SJCRH30 (cell line): ENCODE measurements at regions not wholly inside any gene's neighbourhood (a gene's known extent, or its start where the extent isn't known, plus 50 kb on each side); places are given as distances from the start of the nearest gene placed in this dataset.

ENCODE experiments used
- DNase-seq, 2 experiments: peaks; one replicate each; pipeline ENCODE4 v3.0.0-alpha.2; 2015 to 2020
- H3K27ac ChIP-seq: fragments of 250-450 bp; sonication (Bioruptor Pico); 2 replicates; pipeline ENCODE4 v1.5.1; 2020; ENCODE audit warnings: mild to moderate bottlenecking, moderate library complexity
- H3K27me3 ChIP-seq: fragments of 250-450 bp; sonication (Bioruptor Pico); 2 replicates; pipeline ENCODE4 v1.5.1; 2020; ENCODE audit warnings: mild to moderate bottlenecking, moderate library complexity
- H3K36me3 ChIP-seq: fragments of 250-450 bp; sonication (Bioruptor Pico); 2 replicates; pipeline ENCODE4 v1.5.1; 2020; ENCODE audit warnings: mild to moderate bottlenecking, moderate library complexity
- H3K4me1 ChIP-seq: fragments of 250-450 bp; sonication (Bioruptor Pico); 2 replicates; pipeline ENCODE4 v1.5.1; 2020; ENCODE audit warnings: mild to moderate bottlenecking, moderate library complexity
- H3K4me3 ChIP-seq: fragments of 250-450 bp; sonication (Bioruptor Pico); 2 replicates; pipeline ENCODE4 v1.5.1; 2020; ENCODE audit warnings: mild to moderate bottlenecking, moderate library complexity
- H3K9me3 ChIP-seq: fragments of 250-450 bp; sonication (Bioruptor Pico); replicated peaks from 2 replicates; pipeline ENCODE4 v1.5.1; 2020; ENCODE audit warnings: mild to moderate bottlenecking, moderate library complexity

DNA sequence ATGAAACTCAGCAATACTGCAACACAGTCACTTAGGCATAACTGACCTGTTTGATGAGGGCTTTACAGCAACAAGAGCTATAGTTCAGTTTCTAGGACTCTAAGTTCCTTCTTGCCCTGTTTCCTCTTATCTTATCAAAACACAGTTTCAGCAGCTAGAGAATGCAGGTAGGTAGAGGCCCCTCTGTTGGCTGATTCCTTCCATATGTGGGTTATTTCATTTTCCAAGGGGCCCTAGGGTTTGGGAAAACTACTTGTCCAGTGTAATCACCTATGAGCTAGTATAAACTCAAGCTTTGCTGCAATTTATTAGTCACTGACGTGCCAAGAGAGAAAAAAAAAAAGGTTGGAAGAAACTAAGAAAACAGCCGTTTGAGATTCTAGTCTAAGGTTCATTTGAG, 607.7 kb upstream of the USP24 start:
- Histone ChIP-seq H3K4me3 (no peak overlapping the region), H3K4me1 (no peaks in the 10 kb centered on the region), H3K27ac (no peak overlapping the region), H3K9me3 (no peaks in the 10 kb centered on the region; the same call in 1 of the 2 replicates), H3K36me3 (no peaks in the 10 kb centered on the region), H3K27me3 (no peaks in the 10 kb centered on the region; the same call in 1 of the 2 replicates)
- DNase-seq = no peak

DNA sequence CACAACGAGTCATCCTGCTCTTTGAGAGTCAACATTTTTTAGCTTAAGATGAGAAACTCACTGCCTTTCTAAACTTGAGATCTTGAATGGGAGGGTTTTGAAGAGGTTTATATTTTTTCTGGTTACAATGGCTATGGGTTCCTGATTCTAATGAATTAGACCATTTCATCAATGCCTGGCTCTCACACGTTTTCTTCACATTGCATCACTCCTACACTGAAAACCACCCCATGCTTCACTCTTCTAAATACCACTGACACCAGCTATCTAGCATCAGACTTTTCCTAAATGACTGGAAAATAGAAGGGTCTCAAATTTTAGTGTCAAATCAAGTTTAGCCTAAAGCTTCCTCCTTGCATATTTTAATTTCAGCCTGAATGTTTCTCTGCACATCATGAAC, 606.1 kb upstream of the USP24 start:
- Histone ChIP-seq H3K9me3 (no peaks in the 10 kb centered on the region; the same call in 1 of the 2 replicates), H3K36me3 (no peaks in the 10 kb centered on the region), H3K27me3 (no peaks in the 10 kb centered on the region; the same call in 1 of the 2 replicates), H3K4me1 (no peaks in the 10 kb centered on the region), H3K27ac (no peak overlapping the region), H3K4me3 (no peak overlapping the region)
- no peak for DNase-seq

DNA sequence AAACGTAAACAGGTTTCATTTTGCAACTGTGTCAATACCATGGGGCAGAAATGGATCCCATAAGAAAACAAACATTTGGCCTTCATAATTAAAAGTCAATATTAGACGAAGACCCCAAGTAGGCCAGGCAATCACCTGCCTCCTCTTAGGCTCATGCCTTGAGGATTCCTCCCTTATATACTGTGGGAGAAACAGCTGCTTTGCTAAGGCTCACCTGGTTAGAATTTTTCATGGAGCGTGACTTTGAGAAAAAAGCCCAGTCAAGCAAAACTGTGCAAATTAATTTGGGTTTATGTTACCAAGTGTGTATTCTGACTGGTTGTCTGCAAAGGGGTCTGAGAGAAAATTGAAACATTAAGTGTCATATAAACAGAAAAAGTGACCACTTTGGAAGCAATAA, 605.3 kb upstream of the USP24 start:
- no peaks in the 10 kb centered on the region for H3K36me3 ChIP-seq
- no peaks in the 10 kb centered on the region for H3K4me1 ChIP-seq
- DNase-seq = no peak
- no peaks in the 10 kb centered on the region; the same call in 1 of the 2 replicates for H3K9me3 ChIP-seq
- H3K4me3 ChIP-seq = no peak overlapping the region
- no peaks in the 10 kb centered on the region; the same call in 1 of the 2 replicates for H3K27me3 ChIP-seq
- no peak overlapping the region for H3K27ac ChIP-seq

DNA sequence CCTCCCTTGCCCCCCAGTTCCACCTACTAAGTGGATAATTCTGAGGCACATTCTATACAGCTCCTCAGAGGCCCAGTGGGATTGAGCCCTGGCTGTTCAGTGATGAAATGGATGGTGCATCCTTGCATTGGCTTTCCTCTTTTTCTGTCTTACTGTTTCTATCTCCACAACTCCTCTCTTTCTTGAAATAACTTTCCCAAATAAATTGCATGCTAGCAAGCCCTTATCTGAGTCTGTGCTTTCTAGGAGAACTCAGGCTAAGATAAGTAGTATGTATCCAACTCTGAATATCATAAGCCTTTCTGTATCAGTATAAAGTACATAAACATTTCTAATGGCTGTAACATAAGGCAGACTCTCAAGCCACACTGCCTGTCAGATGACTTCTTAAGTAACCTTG, 603.8 kb upstream of the USP24 start:
- DNase-seq = no peak
- Histone ChIP-seq H3K27ac (no peak overlapping the region), H3K4me3 (no peak overlapping the region), H3K27me3 (no peaks in the 10 kb centered on the region; the same call in 1 of the 2 replicates), H3K9me3 (no peaks in the 10 kb centered on the region), H3K36me3 (no peaks in the 10 kb centered on the region), H3K4me1 (no peaks in the 10 kb centered on the region)

DNA sequence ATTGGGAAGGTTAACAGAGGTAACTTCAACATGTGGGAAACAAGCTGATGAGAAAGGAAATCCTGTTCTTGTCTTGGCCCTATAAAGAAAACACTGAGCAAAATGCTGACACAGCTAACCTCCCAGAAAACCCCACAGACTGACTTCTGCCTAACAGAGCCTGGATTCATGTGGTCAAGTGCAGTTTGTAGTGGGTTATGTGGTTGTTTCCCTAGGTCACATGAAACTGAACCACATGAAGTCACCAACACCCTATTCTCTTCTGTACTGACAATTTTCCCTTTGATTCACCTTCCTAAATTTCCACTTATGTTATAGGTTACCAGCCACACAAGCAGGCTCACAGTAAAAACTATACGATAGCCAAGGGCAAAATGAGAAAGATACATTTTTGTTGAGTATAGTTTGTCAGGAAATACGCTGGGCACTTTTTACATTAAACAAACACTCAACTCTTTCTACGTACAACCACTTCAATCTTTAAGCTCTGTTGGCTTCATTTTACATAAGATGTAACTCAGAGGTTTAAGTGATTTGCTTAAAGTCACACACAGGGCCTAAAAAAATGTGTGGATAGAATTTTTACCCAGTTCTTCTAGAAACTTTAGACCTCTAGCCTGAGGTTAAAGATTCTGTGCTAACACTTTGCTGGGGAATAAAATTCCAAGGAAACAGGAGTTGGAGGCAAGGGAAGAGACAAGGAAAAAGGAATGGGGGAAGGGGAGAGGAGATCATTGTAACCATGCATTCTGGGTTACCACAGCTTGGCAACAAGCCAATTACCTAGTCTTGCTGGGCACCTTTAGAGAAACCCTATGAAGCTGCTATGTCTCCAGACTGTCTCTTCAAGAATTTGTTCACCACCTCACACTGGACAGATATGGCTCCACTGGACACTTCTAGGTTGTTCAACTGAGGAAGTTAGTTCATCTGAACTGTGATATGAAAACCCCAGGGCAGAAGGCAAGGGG, 601.6 kb upstream of the USP24 start:
- Histone ChIP-seq H3K27me3 (no peaks in the 10 kb centered on the region), H3K4me3 (no peak overlapping the region)
- no peak for DNase-seq

DNA sequence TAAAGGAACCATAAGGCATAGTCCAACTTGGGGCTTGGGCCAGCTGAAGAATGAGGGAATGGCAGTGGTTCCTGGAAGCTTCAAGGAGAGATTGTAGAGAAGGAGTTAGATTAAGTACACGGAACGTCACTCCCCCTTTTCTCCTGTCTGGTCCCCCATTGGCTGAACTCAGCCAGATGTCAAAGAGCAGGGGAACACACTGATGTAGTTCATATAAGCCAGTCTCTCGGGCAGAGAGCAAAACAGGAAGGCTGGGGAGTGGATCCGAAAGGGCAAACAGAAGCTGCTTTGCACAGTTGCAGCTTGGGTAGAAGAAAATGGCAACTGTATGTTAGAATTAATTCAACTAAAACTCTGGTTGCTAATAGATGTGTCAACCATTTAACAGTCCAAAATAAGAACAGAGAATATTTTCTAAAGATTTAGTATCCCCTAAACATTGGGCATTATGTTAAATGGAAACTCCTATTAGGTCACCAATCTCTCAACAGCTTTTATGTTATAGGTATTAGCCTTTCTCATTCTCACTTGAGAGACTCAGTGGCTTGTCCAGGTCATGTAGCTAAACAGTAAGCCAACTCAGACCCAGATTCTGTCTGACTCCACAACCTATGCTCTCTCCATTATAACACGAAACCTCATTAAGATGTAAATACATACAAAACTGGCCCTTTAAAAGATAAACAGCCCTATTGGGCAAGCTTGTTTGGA, 600.7 kb upstream of the USP24 start:
- Histone ChIP-seq H3K27me3 (no peaks in the 10 kb centered on the region), H3K9me3 (no peaks in the 10 kb centered on the region), H3K36me3 (no peaks in the 10 kb centered on the region), H3K27ac (no peak overlapping the region), H3K4me1 (no peaks in the 10 kb centered on the region), H3K4me3 (no peak overlapping the region)
- no peak for DNase-seq

More for the DNA sequence above, 601.6 kb upstream of the USP24 start:
- H3K9me3 ChIP-seq = no peaks in the 10 kb centered on the region
- H3K36me3 ChIP-seq = no peaks in the 10 kb centered on the region
- H3K4me1 ChIP-seq = no peaks in the 10 kb centered on the region
- no peak overlapping the region for H3K27ac ChIP-seq

DNA sequence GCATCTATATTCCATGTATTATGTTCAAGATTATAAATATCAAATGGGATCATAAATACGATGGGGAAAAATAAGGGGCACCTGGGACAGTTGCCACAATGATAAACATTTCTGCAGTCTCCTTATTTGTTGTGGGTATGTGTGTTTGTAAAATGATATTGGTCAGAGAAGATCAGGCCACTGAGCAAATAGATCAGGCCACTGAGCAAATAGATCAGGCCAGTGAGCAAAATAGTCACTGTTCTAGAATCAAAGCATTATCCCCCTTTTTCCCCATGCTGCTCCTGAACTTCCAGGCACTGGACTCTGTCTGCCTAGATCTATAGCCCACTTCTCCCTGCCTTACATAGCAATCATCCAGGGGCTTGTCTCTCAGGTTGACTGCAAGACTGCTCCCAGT, 599.8 kb upstream of the USP24 start:
- Histone ChIP-seq H3K9me3 (no peaks in the 10 kb centered on the region), H3K4me1 (no peaks in the 10 kb centered on the region)
- no peak for DNase-seq

DNA sequence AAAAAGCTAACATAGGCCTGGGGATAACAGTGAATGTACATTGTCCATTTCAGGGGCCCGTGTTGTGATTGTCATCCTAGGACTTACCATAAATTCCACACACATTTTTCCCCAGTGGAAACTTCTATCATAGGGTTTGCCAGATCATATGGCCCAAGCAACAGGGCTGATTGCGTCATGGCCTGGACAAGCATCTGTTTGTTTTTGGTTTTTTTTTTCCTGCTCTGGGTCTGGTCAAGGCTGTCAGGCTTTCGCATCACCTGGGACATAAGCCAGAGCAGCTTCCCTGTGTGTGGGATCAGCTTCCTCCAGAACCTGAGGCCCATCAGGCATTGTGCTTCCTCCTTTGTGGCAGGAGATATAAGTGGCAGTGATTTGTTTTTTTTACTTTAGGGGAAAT, 598.5 kb upstream of the USP24 start:
- DNase-seq = no peak
- Histone ChIP-seq H3K9me3 (no peaks in the 10 kb centered on the region), H3K4me1 (no peaks in the 10 kb centered on the region), H3K27ac (no peak overlapping the region), H3K27me3 (no peaks in the 10 kb centered on the region), H3K36me3 (no peaks in the 10 kb centered on the region), H3K4me3 (no peak overlapping the region)

More for the DNA sequence above, 599.8 kb upstream of the USP24 start:
- Histone ChIP-seq H3K36me3 (no peaks in the 10 kb centered on the region), H3K4me3 (no peak overlapping the region), H3K27me3 (no peaks in the 10 kb centered on the region), H3K27ac (no peak overlapping the region)

DNA sequence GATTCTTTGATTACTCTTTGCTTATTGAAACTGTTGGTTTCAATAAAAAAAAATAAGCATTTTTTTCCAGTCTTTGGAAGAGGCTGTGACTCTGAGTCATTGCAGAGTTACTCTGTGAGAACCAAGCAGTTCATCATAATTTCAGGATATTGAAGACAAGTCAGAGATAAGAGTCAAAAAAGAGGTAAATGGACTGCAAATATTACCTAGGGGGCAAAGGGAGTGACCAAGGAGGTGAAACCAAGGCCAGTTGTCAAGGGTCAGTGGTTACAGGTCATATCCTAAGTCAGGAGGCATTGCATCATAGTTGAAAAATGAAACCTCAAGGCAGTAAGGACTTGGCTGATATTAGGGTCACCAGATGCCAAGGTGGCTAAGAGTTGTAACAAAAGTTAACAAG, 597.1 kb upstream of the USP24 start:
- Histone ChIP-seq H3K27me3 (no peaks in the 10 kb centered on the region), H3K4me1 (no peaks in the 10 kb centered on the region), H3K9me3 (no peaks in the 10 kb centered on the region), H3K27ac (no peak overlapping the region), H3K36me3 (no peaks in the 10 kb centered on the region), H3K4me3 (no peak overlapping the region)
- DNase-seq = no peak

DNA sequence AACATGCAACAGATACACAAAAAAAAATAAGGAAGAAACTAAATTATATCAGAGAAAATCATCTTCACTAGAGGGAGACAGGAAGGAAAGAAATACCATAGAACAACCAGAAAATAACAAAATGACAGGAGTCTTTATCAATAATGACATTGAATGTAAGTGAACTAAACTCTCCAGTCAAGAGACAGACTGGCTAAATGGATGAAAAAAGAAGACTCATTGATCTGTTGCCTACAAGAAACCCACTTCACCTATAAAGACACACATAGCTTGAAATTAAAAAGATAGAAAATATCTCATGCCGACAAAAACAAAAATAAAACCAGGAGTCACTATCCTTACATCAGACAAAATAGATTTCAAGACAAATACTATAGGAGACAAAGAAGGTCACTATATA, 593.1 kb upstream of the USP24 start:
- Histone ChIP-seq H3K27me3 (no peaks in the 10 kb centered on the region), H3K36me3 (no peaks in the 10 kb centered on the region), H3K4me3 (no peak overlapping the region), H3K4me1 (no peaks in the 10 kb centered on the region), H3K27ac (no peak overlapping the region), H3K9me3 (no peaks in the 10 kb centered on the region)
- no peak for DNase-seq

DNA sequence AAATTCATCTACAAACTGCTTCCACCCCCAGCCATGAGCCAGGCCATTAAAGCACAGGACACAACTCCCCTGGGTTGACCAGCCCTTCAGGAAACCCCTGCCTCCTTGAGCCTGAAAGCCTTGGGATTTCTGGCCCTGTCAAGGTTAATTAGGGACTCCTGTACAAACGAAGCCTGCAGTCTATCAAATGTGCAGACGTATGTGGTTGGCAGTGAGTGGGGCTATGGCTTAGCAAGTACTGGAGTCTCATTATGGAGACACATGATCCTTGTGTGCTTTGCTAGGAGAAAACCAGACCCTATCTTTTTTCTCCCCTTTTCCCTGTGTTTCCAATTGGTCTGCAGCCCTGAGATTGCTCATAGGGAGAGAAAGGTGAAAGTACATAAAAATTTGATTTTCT, 588.3 kb upstream of the USP24 start:
- no peak overlapping the region for H3K27ac ChIP-seq
- no peaks in the 10 kb centered on the region for H3K36me3 ChIP-seq
- H3K4me3 ChIP-seq = no peak overlapping the region
- H3K4me1 ChIP-seq = no peaks in the 10 kb centered on the region
- H3K9me3 ChIP-seq = peaks cover 3% of the 10 kb centered on the region
- H3K27me3 ChIP-seq = no peaks in the 10 kb centered on the region
- DNase-seq = no peak

DNA sequence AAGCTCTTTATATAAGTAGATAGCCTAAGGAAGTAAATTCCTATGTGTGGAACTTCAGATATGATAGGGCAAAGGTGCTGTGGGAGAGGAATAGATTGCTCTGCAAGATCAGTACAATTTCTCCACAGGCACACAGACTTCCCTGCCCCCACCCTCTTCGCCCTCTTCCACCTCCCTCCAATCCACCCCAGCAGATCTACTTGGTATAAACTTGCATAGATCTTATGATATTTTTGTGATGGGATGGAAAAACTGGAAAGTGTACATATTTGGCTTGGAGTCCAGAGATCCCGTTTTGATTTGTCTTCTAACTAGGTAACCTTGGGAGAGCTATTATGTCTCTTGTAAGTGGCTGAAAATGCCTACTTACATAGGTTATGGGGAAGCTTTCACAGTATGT, 586.3 kb upstream of the USP24 start:
- H3K9me3 ChIP-seq = peaks cover 3% of the 10 kb centered on the region
- H3K27ac ChIP-seq = no peak overlapping the region
- no peaks in the 10 kb centered on the region for H3K4me1 ChIP-seq
- DNase-seq = no peak
- no peaks in the 10 kb centered on the region for H3K27me3 ChIP-seq
- H3K4me3 ChIP-seq = no peak overlapping the region
- no peaks in the 10 kb centered on the region for H3K36me3 ChIP-seq

DNA sequence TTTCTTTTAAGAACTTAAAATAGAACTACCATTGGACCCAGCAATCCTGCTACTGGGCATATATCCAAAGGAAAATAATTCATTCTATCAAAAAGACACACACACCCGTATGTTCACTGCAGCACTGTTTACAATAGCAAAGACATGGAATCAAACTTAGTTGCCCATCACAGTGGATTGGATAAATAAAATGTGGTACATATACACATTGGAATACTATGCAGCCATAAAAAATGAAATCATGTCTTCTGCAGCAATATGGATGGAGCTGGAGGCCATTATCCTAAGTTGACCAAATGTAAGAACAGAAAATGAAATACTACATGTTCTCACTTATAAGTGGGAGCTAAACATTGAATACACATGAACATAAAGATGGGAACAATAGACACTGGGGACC, 585.3 kb upstream of the USP24 start:
- no peak overlapping the region for H3K27ac ChIP-seq
- DNase-seq = no peak
- no peaks in the 10 kb centered on the region for H3K27me3 ChIP-seq
- no peaks in the 10 kb centered on the region for H3K4me1 ChIP-seq
- peaks cover 3% of the 10 kb centered on the region for H3K9me3 ChIP-seq
- no peaks in the 10 kb centered on the region for H3K36me3 ChIP-seq
- no peak overlapping the region for H3K4me3 ChIP-seq

DNA sequence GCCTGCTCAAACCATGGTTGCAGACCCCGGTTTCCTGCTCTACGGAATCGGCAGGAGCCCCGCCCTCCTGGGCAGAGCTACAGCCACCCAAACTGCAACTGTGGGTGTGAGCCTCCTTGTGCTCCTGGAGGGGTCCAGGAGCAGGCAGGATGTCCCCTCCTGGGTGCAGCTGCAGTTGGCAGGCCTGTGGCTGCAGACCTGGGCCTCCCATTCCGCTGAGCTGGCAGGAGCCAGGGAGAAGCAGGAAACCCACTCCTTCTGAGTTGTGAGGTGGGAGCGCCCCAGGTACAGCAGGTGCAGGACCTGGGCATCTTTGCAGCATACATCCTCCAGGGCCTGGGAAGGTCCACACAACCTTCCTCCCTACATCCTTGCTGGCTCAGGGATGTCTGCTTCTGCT, 578.7 kb upstream of the USP24 start:
- no peak overlapping the region for H3K27ac ChIP-seq
- H3K4me1 ChIP-seq = no peaks in the 10 kb centered on the region
- H3K27me3 ChIP-seq = no peaks in the 10 kb centered on the region; the same call in 1 of the 2 replicates
- DNase-seq = no peak
- H3K9me3 ChIP-seq = no peaks in the 10 kb centered on the region
- no peaks in the 10 kb centered on the region for H3K36me3 ChIP-seq
- no peak overlapping the region for H3K4me3 ChIP-seq

DNA sequence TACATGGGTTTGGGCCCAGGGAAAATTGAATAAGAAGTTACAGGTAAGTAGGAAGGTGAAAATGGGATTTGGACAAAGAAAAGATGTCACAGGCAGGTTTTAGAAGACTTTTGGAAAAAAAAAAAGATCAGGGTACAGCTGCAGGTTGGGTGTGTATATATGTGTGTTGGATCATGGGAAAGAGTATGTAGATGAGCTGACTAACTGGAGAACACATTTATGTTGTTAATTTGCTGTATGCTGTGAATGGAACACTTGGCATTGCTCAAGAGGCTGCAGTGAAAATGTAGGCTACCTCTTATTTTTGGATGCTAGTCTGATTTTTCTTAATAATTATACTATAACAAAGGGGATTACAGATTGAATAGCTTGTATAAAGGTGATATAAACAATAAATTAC, 577.7 kb upstream of the USP24 start:
- Histone ChIP-seq H3K4me3 (no peak overlapping the region), H3K4me1 (no peaks in the 10 kb centered on the region), H3K36me3 (no peaks in the 10 kb centered on the region), H3K9me3 (no peaks in the 10 kb centered on the region), H3K27ac (no peak overlapping the region), H3K27me3 (no peaks in the 10 kb centered on the region; the same call in 1 of the 2 replicates)
- DNase-seq = no peak
